Endodermal cell (in vitro differentiated cells): ENCODE measurements at regions not wholly inside any gene's neighbourhood (a gene's known extent, or its start where the extent isn't known, plus 50 kb on each side); places are given as distances from the start of the nearest gene placed in this dataset.

Experiments used
- DNase-seq: peaks from one replicate; pipeline ENCODE4 v3.0.0-alpha.2; 2017
- H3K27ac ChIP-seq: 2 replicates; pipeline ENCODE4 v1.5.1; 2013; ENCODE audit warnings: mild to moderate bottlenecking, low read depth, low read length, moderate library complexity
- H3K27me3 ChIP-seq: 2 replicates; pipeline ENCODE4 v1.6.1; 2013; ENCODE audit warnings: mild to moderate bottlenecking, low read length, moderate library complexity; ENCODE audit not compliant: insufficient read depth, control insufficient read depth, poor library complexity, severe bottlenecking
- H3K36me3 ChIP-seq: 2 replicates; pipeline ENCODE4 v1.7.0; 2013; ENCODE audit warnings: mild to moderate bottlenecking, low read length, moderate library complexity; ENCODE audit not compliant: control insufficient read depth, insufficient read depth
- H3K4me1 ChIP-seq: one replicate; pipeline ENCODE4 v1.7.0; 2013; ENCODE audit warnings: low read length; ENCODE audit not compliant: control insufficient read depth, insufficient read depth
- H3K4me3 ChIP-seq: 2 replicates; pipeline ENCODE4 v1.5.1; 2013; ENCODE audit warnings: mild to moderate bottlenecking, low read length, moderate library complexity
- H3K9ac ChIP-seq: 2 replicates; pipeline ENCODE4 v1.6.1; 2013; ENCODE audit warnings: mild to moderate bottlenecking, low read length, moderate library complexity; ENCODE audit not compliant: poor library complexity, severe bottlenecking; ENCODE audit errors: extremely low read depth
- H3K9me3 ChIP-seq: 2 replicates; pipeline ENCODE4 v1.6.1; 2013; ENCODE audit warnings: mild to moderate bottlenecking, low read length, moderate library complexity; ENCODE audit not compliant: control insufficient read depth
- H3K27ac Mint-ChIP-seq: 2 replicates; pipeline ENCODE4 v1.8.0; 2020; ENCODE audit warnings: mixed read lengths
- H3K27me3 Mint-ChIP-seq: 2 replicates; pipeline ENCODE4 v1.8.0; 2021; ENCODE audit warnings: mild to moderate bottlenecking, mixed read lengths; ENCODE audit not compliant: insufficient read depth
- H3K36me3 Mint-ChIP-seq: 2 replicates; pipeline ENCODE4 v1.8.0; 2020; ENCODE audit warnings: low read depth, mixed read lengths
- H3K4me1 Mint-ChIP-seq: 2 replicates; pipeline ENCODE4 v1.8.0; 2020; ENCODE audit warnings: mixed read lengths
- H3K4me3 Mint-ChIP-seq: 2 replicates; pipeline ENCODE4 v1.8.0; 2020; ENCODE audit warnings: mild to moderate bottlenecking, moderate library complexity, mixed read lengths
- H3K9me3 Mint-ChIP-seq: 2 replicates; pipeline ENCODE4 v1.8.0; 2020; ENCODE audit warnings: mild to moderate bottlenecking, mixed read lengths
- CTCF ChIP-seq: fragments of 200-600 bp; sonication (generic); conservative IDR thresholded peaks from 2 replicates; pipeline ENCODE4 v1.5.0; 2021; ENCODE audit warnings: antibody characterized with exemption, mild to moderate bottlenecking
- WGBS, 2 experiments: methylation state at CpG; one replicate each; pipeline versions ENCODE4 v1.1.5 to v1.1.7; 2013; ENCODE audit warnings: missing lambda C conversion rate in 2 of 2, mixed read lengths in 1 of 2; ENCODE audit not compliant: insufficient coverage in 1 of 2, insufficient read length in 1 of 2; 5-methylcytosine and 5-hydroxymethylcytosine counted together

GRCh38 chr1:103363008-103363365, 162.5 kb upstream of the RNPC3 start:
- Histone ChIP-seq H3K27ac (no peak overlapping the region), H3K9me3 (no peaks in the 10 kb centered on the region), H3K4me3 (no peak overlapping the region), H3K4me1 (no peaks in the 10 kb centered on the region), H3K27me3 (no peaks in the 10 kb centered on the region), H3K9ac (no peak overlapping the region), H3K36me3 (no peaks in the 10 kb centered on the region)
- H3K4me3 Mint-ChIP-seq = no peak overlapping the region
- H3K27me3 Mint-ChIP-seq = no peaks in the 10 kb centered on the region
- no peak for DNase-seq
- H3K27ac Mint-ChIP-seq = no peak overlapping the region
- H3K36me3 Mint-ChIP-seq = no peaks in the 10 kb centered on the region
- no peaks in the 10 kb centered on the region for H3K9me3 Mint-ChIP-seq
- WGBS, 2 experiments = 95% methylated on average over 3 of the region's 5 CpGs; no CpG with 5 or more reads in 1 of the 2 experiments
- no peaks in the 10 kb centered on the region for H3K4me1 Mint-ChIP-seq
- no peak for TF ChIP-seq CTCF

GRCh38 chr1:103362348-103363007, 163.0 kb upstream of the RNPC3 start:
- Mint-ChIP-seq H3K4me3 (no peak overlapping the region), H3K4me1 (no peaks in the 10 kb centered on the region), H3K9me3 (no peaks in the 10 kb centered on the region), H3K27ac (no peak overlapping the region), H3K36me3 (no peaks in the 10 kb centered on the region), H3K27me3 (no peaks in the 10 kb centered on the region)
- no peak for TF ChIP-seq CTCF
- no peaks in the 10 kb centered on the region for H3K27me3 ChIP-seq
- WGBS, 2 experiments = 96 to 100% methylated on average over 1 to 3 of the region's 4 CpGs
- H3K27ac ChIP-seq = no peak overlapping the region
- DNase-seq = no peak
- H3K9me3 ChIP-seq = no peaks in the 10 kb centered on the region
- H3K4me3 ChIP-seq = no peak overlapping the region
- no peak overlapping the region for H3K9ac ChIP-seq
- no peaks in the 10 kb centered on the region for H3K36me3 ChIP-seq
- no peaks in the 10 kb centered on the region for H3K4me1 ChIP-seq

GRCh38 chr1:103353391-103353790, 172.1 kb upstream of the RNPC3 start:
- no peak for TF ChIP-seq CTCF
- Mint-ChIP-seq H3K27ac (no peak overlapping the region), H3K36me3 (no peaks in the 10 kb centered on the region), H3K4me1 (no peaks in the 10 kb centered on the region), H3K9me3 (no peaks in the 10 kb centered on the region), H3K27me3 (no peaks in the 10 kb centered on the region), H3K4me3 (no peak overlapping the region)
- Histone ChIP-seq H3K4me3 (no peak overlapping the region), H3K4me1 (no peaks in the 10 kb centered on the region), H3K36me3 (no peaks in the 10 kb centered on the region), H3K9ac (no peak overlapping the region), H3K27me3 (no peaks in the 10 kb centered on the region), H3K9me3 (no peaks in the 10 kb centered on the region), H3K27ac (no peak overlapping the region)
- no peak for DNase-seq
- no CpG with 5 or more reads among the region's 1 CpG for WGBS, 2 experiments
